ENCODE measurements at regions not wholly inside any gene's neighbourhood (a gene's known extent, or its start where the extent isn't known, plus 50 kb on each side); places are given as distances from the start of the nearest gene placed in this dataset.
A peak's percentile ranks its signal among the peaks of the same experiment; 100 is the strongest.

DNA sequence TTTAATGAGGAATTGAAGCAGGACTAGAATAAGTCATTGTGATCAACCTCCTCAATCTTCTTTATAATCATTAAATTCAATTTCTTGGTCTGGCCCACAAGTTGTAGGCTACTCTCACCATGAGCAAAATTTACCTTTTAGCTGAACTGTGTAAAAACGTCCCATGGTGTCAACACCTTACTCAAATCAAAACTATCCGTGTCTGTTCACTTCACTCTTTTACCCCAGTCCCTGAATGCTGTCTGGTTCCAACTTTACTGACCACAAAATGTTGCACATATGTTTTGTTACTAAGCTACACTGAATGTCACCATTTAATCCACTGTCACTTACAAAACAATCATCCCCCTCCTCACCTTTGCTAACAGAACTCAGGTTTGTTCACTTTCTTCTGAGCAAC is 951.6 kb upstream of the SLC39A10 start:
- ATAC-seq (peak; percentile 78), DNase-seq (ENCODE audit: low read depth, low spot score) (no peak), FAIRE-seq (no peak)
- Histone ChIP-seq H4K20me1 (ENCODE audit: control insufficient read depth, insufficient read depth) (no peaks in the 10 kb centered on the region), H3K9me3 (replicated peaks; ENCODE audit: control insufficient read depth, insufficient read depth, low read length) (no peaks in the 10 kb centered on the region), H3K4me1 (ENCODE audit: control insufficient read depth, insufficient read depth, low read length) (no peaks in the 10 kb centered on the region), H3K4me3 (no peak overlapping the region), H3K4me2 (ENCODE audit: control insufficient read depth, insufficient read depth) (no peak overlapping the region), H3K27me3 (replicated peaks in 1 of 2; ENCODE audit: control insufficient read depth in 2 of 2, insufficient read depth in 2 of 2, low read length in 1 of 2) (no peaks in the 10 kb centered on the region; a peak in 1 of 4 replicates), H3K79me2 (ENCODE audit: control insufficient read depth, insufficient read depth, low read length) (no peaks in the 10 kb centered on the region), H3K27ac (ENCODE audit: control insufficient read depth, insufficient read depth) (no peak overlapping the region), H3K36me3 (ENCODE audit: control insufficient read depth in 2 of 2, insufficient read depth in 2 of 2, low read length in 1 of 2) (no peaks in the 10 kb centered on the region), H3K9ac (ENCODE audit: control insufficient read depth, insufficient read depth, low read length) (no peak overlapping the region), H2AFZ (ENCODE audit: control insufficient read depth, low read depth, low read length) (no peak overlapping the region)
- CTCF ChIA-PET, result no interaction called here
- RAD21 ChIA-PET (ENCODE audit: unreplicated experiment), result no interaction called here
- no TSS peak for BruUV-seq (replicated peaks)
- POLR2A ChIA-PET, result no interaction called here
- in situ Hi-C loops (cut with MboI) (no loop called here), intact Hi-C loops (cut with micrococcal nuclease; ENCODE audit: unreplicated experiment) (no loop called here)
- TF ChIP-seq IRF4 (IDR thresholded peaks at IDR 0.05; ENCODE audit: low read depth, low read length) (0 out of 2 replicates have a peak, but pooled peaks have one; percentile 14), IKZF2 (IDR thresholded peaks at IDR 0.05) (no peak), POLR2AphosphoS2 (IDR thresholded peaks at IDR 0.05; ENCODE audit: low read depth, low read length) (no peak), MEF2A (IDR thresholded peaks at IDR 0.05; ENCODE audit: insufficient read depth, low read depth, low read length) (no peak), CHD2 (IDR thresholded peaks at IDR 0.05; ENCODE audit: borderline replicate concordance, low read depth, low read length) (no peak), GATAD2B (conservative IDR thresholded peaks at IDR 0.05; ENCODE audit: low read depth) (no peak), HDGF (IDR thresholded peaks at IDR 0.05) (no peak), MTA3 (IDR thresholded peaks at IDR 0.05; ENCODE audit: borderline replicate concordance, low read length) (no peak), RUNX3 (IDR thresholded peaks at IDR 0.05; ENCODE audit: low read length) (peak; percentile 33; the same call in 1 of the 2 replicates), JUNB (IDR thresholded peaks at IDR 0.05) (peak; percentile 53), BACH1 (IDR thresholded peaks at IDR 0.05; ENCODE audit: borderline replicate concordance) (no peak), KLF5 (IDR thresholded peaks at IDR 0.05; ENCODE audit: partially characterized antibody) (no peak), ZNF592 (IDR thresholded peaks at IDR 0.05) (no peak), SKIL (IDR thresholded peaks at IDR 0.05; ENCODE audit: low read depth, poor library complexity, severe bottlenecking) (no peak)
- 3% methylated on average over 2 of the region's 2 CpGs for WGBS (ENCODE audit: insufficient coverage, insufficient replicate concordance, low lambda C conversion rate, missing lambda C conversion rate)
- SMC1A ChIA-PET (ENCODE audit: uncharacterized antibody, unreplicated experiment), result no interaction called here

All from GM12878 (cell line).